Hematopoietic multipotent progenitor cell (in vitro differentiated cells): ENCODE measurements at regions not wholly inside any gene's neighbourhood (a gene's known extent, or its start where the extent isn't known, plus 50 kb on each side); places are given as distances from the start of the nearest gene placed in this dataset.

Experiments
- DNase-seq, 3 donors: peaks; one replicate each; pipeline ENCODE4 v3.0.0-alpha.2; 2011 to 2015; ENCODE audit warnings: low read depth in 2 of 3, low spot score in 2 of 3

DNA sequence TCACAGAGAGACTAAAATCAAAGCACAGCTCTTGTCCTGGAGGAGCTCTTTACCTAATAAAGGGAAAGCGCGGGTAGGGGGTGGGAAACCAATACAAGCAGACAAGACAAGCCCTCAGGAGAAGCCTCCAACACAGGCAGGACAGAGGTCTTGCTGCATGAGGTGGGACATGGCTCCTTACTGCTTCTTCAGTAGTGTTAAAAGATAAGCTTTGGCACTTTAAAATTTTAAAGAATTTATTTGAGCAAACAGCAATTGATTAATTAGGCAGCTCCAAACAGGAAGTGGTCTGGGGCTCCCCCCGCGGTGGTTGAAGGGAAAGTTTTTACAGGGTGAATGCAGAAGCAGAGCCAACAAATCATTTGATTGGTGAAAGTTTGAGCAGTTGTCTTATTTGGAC is 50.3 kb upstream of the MACC1 start:
- DNase-seq, result peak in 2 of 3 donors; percentile 18 to 62

DNA sequence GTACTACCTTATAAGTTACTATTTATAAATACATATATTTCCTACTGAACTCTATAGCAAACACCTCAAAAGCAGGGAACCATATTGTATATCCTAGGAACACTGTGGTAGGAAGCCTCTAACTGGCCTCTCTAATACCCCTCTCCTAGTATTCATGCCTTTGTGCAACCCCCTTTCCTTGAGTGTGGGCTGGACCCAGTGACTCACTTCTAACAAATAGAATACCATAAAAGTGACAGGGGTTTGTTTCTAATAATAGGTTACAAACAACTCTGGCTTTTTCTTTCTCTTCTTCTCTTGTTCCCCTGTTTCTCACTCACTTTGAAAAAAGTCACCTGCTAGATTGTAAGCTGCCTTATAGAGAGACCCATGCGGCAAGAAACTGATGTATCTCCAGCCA is 51.6 kb upstream of the MACC1 start:
- DNase-seq, result no peak

DNA sequence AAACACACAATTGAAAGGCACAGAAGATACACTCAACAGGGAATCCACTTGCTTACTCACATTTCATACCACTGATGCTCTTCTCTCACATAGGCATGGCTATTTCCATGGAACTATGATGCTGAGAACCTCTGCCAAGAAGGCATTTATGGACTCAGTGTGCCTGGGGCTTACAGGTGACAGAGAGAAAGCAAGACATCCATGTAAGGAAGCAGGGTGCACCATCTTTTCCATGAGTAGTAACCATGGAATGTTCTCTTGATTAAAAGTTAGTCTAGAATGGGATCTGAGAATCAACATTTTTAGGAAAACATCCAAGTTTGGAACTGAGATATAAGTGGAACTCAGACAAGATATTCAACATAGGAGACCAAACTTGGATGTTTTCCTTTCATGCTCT is 52.5 kb upstream of the MACC1 start:
- no peak for DNase-seq

DNA sequence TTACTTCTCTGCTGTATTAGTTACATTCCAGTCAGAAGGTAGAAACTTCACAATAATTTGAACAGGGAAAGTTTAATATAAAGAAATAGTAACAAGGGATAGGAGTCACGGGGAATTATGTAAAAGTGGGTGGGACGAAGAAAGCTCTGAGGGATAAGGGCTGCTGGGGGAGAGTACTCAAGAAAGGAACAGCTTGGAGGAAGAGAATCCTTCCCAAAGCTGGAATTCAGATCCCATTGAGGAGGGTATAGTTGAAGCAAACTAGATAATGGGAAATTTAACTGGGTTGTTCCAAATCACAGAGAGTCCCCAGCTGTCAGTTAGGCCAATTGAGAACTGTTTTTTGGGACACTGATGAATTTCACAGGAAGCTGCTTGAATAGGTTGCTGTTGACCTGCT is 53.2 kb upstream of the MACC1 start:
- DNase-seq, result no peak

DNA sequence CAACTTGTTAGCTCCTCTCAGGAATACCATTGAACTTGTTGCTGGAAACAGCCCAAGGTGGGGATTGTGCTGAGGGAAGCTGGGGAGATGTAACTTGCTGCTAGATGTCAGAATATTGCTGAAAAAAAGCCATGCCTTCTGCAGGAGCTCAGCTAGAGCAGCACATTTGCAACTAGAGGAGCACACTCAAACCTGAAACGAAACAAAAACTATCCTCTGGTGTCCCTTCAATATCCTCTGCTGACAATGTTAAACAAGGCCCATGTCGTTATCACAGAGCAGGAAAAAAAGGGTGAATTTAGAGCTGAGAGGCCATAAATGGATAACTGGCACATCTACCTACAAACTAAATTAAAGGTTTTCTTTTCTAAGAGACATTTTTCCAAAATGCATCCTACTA is 53.7 kb upstream of the MACC1 start:
- DNase-seq, result peak in 1 of 3 donors; percentile 3

DNA sequence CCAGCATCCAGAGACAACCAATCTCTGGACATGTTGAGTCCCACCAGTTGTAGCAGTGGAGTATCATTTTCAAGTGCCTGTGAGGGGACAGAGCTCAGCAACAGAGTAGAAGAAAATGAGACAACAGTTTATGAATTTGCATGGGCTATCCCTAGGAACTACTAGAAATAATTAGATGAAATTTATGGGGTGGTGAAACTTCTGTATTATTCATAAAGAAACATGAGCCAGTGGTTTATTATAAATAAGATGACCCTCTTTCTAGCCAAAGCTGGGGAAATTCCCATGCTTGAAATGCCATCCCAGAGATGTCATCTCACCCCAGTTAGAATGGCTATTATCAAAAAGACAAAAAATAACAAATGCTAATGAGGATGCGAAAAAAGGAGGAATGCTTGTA is 55.1 kb upstream of the ITGB8 start:
- DNase-seq, result no peak

DNA sequence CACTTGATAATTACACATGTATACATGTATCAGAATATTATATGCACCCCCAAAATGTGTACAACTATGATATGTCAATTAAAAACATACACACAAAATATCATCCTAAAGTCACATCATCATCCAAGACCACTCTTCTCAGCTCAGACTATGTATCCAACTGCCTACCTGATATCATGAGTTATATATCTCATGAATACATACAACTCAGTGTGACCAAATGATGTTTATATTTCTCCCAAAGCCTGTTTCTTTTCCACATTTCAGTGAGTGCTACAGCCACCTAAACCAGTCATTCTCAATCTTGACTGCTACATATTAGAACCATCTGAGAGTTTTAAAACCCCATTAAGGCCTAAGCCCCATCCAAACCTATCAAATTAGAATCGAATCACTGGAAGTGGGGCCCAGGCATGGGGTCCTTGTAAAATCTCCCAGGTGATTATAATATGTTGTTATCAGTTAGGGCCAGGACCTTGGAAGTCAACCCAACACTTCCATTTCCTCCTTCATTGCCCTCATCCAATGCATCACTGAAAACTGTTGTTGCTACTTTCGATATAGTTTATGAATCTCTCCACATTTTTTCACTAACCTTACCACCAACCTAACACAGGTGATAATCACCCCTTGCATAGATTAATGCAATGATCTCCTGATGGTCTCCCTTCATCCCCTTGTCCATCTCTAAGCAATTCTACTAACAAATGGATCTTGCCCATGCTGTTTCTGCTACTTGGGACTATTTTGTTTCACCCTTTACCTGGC is 53.8 kb upstream of the ITGB8 start:
- no peak for DNase-seq

DNA sequence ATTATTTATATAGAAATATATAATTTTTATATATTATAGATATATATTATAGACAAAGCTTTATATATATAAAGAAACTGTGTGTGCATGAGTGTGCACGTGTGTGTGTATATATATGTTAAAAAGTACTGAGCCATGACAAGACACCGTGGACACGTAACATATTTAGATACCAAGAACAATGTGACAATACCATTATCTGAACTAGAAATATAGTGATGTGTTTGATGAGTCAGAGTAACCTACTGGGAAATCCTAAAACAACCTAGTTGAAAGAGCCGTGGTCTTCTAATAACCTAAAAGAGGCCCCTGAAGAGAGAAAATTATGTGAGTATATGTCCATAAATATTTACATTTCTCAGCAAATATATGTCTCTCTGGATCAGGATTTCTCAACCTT is 50.7 kb upstream of the ITGB8 start:
- peak in 1 of 3 donors; percentile 4 for DNase-seq

DNA sequence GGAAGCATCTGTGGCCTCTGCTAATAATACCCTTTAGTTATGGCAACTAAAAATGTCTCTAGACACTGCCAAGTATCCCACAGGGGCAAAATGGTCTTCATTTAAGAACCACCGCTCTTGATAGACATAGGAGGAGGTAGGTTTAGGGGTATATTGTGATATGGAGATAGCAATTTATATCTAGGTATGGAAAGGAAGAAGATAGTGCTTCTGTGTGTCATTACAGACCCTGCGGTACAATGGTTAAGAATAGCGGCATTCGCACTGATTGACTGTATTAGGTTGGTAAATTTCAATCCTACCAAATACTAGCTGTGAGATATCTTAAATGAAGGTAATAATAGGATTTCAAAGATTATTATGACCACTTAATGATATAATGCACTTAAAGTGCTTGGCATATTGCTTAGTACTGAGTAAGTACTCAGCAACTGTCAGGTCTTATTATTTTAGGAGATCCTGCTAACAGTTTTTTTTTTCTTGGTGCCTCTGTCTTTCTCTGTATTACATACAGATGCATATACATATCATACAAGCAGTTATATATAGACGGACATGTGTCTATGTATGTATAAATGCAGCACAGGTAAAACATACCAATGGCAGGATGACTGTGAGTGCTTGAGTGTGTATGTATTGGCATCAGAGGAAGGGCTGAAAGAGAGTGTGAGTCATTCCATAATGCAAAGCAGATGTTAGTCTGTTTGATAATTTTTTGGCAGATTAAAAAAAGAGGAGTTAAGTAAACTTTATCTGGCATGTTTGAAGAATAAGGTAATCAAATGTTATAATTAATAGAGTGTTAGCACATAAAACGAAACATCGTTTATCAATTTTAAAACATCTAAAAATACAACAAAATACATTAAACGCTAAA is 50.0 kb upstream of the ITGB8 start:
- no peak for DNase-seq
